ENCODE measurements at regions not wholly inside any gene's neighbourhood (a gene's known extent, or its start where the extent isn't known, plus 50 kb on each side); places are given as distances from the start of the nearest gene placed in this dataset.
"Not testable (repeated sequence)": the region's sequence is repeated elsewhere in the genome, so short reads cannot be mapped to it uniquely, and the experiment has no call there.

DNA sequence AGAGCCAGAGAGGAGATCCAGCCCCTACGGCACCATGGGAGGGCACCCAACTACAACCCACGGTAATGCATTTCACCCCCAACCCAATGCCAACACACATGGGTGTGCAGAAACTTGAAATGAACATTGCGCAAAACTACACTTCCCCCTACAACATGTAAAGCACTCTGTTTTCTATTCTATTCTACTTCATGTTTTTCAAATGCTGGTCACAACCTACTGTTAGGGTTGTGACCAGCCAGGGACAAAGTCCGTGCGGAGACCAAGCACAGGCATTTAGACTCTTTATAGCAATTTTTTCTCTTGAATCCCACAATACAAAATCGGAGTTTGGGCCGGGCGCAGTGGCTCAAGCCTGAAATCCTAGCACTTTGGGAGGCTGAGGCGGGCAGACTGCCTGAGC lies 90.6 kb downstream of the MRPL14 start:
- DNase-seq (ENCODE audit: low read depth), result no peak

DNA sequence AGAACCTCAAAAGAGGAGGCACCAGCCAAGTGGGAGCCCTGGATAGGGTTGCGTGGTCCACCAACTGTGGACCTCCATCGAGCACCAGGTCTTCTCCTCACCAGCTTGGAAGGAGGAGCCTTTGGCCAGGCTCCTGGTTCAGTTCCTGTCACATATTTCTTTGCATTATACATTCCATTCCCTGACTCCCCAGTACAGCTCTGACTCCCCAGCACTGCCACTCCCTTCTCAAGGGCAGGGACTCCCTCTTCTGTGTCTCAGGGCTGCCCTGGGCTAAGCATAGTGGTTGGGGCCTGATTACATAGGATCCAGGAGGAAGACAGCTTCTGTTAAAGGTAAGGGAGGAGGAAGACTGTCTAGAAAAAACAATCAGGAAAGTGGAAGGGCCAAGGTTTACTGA lies 91.1 kb downstream of the MRPL14 start:
- DNase-seq (ENCODE audit: low read depth), result no peak

DNA sequence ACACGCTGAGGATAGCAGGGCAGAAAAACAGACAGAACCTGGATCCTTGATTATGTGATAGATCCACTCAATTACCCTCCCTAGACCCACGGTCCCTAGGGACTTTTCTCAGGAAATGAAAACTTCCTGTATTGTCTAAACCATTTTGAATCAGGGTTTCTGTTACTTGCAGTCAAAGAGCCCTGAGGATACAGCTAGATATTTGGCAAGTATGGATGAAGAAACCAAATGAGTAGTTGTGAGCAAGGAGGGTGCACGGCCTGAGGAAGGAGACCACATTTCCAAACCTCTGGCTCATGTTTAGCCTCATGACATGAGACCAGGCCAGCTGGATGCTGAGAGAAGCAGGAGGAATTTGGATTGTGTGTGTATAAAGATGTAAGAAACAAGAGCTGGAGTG lies 91.6 kb downstream of the MRPL14 start:
- DNase-seq (ENCODE audit: low read depth), result no peak

DNA sequence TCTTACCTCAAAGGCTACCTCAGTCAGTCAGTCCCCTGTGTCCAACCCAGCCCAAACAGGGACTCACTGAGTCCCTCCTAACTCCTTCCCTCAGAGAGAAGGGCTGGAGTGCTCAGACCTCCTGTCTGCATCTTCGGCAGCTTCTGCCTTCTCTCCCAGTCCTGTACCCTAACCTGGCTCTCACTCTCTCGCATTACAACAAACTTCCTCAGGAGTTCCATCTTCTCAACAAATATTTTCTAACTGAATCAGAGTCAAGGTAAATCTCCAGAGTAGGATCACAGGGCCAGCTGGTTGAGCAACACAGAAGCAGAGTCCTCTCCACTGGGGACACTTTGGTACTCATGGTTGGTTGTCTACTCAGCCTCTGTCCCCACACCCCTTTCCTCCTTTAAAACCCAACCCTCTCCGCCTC lies 92.3 kb downstream of the MRPL14 start:
- no peak for DNase-seq (ENCODE audit: low read depth)

DNA sequence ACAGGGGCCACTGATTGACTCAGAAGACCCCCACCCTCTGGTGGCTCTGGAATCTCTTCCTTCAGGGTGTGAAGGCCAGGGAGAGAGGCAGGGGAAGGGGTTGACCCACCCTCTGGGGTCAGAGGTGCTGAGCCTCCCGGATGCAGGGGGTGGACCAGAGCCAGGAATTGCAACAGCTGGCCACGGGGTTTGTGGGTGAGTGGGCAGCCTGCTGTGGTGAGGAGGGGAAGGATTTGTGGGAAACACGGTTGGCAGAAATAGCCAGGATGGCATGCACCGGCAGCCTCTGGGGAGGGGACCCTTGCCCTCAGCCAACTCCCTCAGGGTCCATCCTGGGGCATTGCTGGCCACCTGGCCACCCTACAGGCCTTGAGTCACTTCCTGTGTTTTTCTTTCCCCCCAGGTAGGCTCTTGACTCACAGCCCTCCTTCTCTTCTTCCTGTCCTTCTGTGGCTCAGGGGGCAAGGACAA lies 92.8 kb downstream of the MRPL14 start:
- no peak for DNase-seq (ENCODE audit: low read depth)

DNA sequence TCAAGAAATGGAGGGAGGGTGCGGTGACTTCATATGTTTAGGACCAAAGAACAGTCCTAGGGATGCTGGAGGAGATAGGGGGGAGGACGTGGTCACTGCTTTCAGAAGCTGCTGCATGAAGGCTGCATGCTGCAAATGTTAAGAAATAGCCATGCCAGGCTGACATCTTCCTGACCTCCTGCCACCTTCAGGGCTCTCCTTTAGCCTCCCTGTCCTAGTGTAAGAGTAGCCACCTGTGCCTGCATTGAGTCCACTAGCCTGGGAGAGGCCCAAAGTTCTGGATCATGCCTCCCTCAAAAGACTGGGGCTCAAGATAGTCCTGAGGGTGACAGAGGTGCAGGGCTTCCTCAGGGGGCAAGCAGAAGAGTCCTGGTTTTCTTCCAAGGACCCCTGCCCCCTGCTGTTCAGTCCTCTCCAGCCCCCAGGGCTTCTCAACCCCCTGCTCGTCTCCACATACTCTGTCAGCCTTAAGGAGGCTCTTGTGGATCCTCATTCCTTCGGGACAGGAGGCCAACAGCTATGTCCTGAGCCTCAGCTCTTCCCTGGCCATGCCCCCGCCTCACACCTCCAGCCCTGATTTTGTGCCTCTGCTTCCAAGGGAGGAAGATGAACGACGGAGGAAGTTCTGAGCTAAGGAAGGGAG lies 96.3 kb downstream of the MRPL14 start:
- no peak for DNase-seq (ENCODE audit: low read depth)

DNA sequence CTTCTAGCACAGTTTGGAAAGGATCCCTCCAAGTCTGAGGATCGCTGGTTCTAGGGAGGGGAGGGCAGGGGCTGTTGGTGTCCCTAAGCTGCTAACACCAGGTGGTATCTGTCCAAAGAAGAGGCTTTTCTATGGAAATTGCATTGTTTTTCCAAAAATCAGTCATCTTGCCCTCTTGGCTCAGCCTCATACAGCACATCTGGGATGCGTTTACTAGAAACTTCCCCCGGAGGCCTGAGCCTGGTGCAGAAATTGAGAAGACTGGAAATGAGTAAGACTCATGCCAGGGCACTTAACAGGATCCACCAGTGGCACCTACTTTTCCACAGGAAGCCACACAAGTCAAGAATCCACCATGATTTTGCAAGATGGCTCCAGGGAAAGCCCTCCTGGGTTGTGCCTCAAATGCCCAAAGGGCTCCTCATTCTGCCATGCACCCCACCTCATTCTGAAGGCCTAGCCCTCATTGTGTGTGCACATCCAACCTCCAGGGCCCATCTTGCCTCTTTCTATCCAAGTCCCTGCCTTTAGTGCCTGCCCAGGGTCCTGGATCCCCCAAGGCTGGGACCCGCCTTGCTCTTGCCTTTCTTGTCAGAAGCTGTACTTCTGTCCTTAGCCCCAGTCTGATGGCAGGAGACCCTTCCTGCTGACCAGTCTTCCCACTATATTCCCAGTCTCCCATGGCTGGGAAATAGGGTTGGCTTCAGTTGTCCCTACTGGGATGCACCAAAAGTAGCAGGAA lies 97.6 kb downstream of the MRPL14 start:
- DNase-seq (ENCODE audit: low read depth), result no peak

DNA sequence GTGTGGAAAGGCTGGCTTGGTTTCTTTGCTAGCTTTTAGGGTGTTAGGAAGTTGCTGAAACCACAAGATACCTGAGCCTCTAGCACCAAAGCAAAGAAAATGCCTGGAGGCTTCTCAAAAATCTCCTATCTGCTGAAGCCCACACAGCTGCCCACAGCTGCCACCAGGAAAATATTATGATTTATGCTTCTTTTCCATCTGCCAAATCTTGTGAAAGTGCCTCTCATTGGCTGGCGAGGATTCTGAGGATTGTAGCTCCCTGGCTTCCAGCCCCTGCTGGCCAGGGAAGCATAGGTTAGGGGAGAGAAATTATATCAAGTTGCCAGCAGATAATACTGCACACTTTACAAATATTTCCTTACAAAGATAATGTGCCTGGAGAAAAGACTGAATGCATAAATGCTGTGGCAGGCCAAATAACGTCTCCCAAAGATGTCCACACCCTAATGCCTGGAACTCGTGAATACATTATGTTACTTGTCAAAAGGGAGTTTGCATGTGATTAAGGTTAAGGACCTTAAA lies 98.4 kb downstream of the MRPL14 start:
- DNase-seq (ENCODE audit: low read depth), result no peak

DNA sequence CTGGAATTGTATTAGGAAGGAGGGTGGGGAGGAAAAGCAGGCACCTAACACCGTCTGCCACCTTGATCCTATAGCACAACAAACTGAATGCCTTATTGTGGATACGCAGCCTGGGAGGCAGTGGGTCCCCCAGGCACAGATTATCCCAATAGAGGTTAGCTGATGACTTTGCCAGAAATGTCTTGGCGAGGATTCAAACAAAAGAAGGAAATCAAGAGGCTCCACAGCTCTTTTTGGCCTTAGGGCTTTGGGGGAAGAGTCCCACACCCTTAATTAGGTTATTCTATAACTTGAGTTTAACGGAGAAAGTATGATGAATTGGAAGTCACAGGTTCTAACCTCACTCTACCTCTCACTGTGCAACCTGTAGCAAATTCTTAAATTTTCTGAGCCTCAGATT lies 102.0 kb downstream of the MRPL14 start:
- DNase-seq (ENCODE audit: low read depth), result no peak

DNA sequence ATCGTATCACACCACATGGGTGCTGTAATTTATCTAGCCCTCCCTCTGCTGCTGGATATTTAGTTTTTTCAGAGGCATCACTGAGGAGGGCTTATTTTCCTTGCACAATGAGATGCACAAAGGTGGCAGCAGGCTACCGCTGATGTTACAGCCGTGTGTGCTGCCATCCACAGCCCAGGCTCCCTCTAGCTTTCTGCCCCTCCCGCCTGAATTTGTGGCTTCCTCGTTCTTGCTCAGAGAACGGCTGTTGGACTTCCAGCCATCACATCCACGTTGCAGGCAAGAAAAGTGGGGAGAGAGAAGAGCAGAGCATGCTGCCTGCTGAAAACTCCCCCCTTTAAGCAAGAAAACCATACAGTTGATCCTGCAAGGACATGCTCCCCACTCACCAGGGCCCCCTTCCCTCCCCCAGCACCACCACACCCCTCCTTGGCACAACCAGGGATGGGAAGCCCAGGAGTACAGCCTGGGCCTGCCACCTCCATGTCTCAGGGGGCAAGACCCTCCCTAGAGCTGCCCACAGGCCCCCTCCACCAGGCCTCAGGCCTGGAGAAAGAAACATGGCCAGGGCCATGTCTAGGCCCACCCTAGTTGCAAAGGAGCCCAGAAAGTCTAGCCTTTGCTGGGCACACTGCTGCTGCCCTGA lies 102.6 kb downstream of the MRPL14 start:
- DNase-seq (ENCODE audit: low read depth), result no peak

DNA sequence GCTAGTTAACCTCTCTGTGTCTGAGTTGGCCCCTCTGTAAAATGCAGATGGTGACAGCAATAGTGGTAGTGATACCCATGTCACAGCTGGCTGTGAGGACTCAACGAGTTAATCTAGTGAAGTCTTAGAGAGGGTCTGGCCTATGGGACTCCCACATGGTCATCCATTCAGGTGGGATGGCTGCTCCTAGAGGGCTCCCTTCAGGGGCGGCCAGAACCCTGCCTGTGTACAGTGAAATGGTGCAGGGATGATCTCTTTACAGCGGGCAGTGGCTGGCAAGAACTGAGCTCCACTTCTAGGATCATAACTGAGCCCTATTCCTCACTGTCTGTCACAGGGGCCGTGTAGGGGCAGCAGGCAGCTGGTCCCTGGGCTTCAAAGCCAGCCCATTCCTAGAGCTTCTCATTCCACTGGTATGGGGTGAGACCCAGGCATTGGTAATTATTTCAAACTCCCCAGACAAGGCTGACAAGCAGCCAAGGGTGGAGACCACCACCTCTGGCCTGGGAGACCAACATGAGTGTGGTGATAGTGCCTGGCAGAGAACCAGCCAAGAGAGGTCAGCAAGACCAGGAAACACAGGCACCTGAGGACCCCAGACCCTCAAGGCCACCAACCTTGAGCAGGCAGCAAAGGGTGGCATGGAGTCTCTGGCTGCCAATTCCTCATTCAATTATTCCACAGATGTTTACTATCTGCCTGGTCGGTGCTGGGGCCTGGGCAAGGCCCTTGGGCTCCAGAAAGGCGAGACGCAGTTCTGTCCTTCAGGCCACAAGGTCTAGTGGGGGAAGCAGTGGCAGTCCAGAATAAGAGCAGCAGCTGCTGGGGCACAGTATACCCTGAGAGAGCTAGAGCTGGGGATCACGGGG lies 103.4 kb downstream of the MRPL14 start:
- DNase-seq (ENCODE audit: low read depth), result no peak

DNA sequence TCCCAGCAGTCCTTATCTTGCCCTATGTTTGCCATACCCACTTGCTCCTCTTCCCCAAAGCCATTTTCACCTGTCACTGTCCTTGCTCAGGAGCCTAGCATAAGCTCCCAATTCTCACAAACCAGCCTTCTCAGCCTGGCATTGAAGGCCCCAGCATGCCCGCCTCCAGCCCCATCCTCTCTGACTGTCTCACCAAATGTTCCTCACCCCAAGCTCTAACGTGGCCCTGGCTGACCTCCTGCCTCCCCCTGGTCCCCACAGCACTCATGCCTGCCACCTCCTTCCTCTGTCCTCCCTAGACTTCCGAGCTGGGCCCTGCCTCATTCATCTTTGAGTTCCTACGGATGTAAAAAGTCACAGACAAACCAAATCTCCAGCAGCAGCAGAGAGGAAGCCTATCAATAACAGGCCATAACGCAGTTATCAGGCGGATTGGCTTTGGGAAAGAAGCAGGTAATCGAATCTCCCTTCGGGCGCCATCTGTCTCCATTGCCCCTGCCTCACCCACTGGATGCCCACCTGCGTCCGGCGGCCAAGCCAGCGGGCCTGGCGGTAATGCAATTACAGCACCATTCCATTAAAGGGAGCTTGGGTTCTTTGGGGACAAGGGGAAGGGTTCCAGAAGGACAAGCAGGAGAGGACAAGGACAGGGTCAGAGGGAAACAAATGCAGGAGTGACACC lies 104.4 kb downstream of the MRPL14 start:
- DNase-seq (ENCODE audit: low read depth), result no peak

DNA sequence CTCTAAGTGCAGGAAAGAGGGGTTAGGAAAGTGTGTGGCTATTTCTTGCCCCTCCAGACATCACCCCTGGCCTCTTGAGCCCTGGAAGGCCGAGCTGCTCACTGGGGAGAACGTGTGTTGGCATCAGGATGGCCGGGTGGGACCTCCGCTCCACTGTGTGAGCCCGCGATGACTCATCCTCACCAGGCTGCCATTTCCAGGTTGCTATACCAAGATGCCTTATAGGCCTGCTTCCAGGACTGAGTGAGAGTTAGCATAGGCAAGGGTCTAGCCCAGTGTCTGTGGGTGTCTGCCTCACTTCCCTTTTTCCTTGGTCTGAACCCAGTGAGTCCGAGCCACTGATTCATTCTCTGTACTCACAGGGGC lies 105.0 kb downstream of the MRPL14 start:
- no peak for DNase-seq (ENCODE audit: low read depth)

DNA sequence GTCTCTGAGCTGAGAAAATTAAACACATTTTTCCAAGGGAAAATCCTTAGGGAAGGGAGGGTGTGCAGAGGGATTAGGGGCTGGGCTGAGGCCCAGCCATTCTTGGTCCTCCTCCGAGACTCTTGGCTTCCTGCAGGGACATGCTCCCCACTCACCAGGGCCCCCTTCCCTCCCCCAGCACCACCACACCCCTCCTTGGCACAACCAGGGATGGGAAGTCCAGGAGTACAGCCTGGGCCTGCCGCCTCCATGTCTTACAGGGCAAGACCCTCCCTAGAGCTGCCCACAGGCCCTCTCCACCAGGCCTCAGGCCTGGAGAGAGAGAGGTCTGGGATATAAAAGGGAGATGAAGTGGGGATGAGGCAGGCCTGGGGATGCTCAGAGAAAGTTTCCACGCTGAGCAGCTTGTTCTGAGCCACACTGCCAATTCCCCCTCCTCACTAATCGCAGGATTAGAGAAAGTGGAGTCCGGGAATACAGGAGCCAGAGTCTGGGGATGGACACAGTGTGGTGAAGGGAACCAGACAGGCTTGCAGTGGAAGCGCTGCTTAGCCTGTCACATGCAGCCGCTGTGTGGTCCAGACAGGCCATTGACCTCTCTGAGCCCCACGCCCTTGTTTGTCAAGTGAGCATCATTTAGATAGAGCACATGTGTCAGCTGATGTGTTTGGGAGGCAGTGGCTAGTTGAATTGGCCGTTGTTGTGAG lies 105.5 kb downstream of the MRPL14 start:
- no peak for DNase-seq (ENCODE audit: low read depth)

DNA sequence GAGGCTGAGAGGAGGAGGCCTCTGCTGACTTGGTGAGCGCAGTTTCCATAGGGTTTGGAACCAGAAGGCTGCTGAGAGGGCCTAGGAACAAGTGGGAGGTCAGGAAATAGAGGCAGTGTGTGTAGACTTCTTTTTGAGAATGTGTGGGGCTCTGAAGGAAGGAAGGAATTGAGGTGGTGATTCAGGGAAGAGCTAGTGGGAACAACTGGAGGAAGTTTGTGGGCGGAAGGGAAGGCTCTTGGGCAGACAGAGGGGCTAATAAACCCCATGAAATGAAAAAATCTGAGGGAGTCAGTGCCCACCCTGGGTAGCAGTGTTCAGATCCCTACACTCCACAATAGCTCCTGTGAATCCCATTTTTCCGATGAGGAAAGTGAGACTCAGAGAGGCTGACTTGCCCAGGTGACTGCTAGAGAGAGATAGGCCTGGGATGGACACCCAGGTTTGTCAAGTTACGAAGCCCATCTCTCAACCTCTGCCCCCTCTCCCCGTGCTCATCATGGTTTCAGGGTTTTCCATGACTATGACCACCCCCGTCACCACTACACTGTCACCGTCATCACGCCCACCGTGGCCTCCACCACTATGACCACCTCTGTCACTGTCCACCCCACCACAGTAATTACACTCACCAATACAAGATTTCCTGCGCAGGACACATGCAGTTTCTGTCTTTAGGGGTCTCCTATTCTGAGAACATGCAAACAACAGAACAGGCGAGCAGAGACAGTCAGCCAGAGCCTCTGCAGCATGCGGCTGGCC lies 106.4 kb downstream of the MRPL14 start:
- DNase-seq (ENCODE audit: low read depth), result no peak

DNA sequence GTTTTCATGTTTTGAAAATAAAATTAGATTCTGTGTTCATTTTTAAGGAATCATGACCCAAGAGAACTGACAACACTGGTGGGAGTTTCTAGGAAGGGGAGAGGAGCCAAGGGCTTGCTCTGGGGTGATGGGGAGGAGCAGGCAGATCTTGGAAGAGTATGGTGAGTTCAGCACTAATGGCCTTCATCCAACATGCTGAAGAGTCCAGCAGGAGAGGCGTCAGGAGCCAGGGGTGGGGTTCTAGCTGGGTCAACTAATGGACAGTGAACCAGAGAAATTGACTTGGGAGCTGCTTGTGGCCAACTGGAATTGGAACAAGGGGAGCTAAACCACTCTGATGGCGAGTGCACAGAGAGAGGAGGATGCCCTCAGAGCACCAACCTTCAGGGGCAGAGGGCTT lies 107.1 kb downstream of the MRPL14 start:
- no peak for DNase-seq (ENCODE audit: low read depth)

DNA sequence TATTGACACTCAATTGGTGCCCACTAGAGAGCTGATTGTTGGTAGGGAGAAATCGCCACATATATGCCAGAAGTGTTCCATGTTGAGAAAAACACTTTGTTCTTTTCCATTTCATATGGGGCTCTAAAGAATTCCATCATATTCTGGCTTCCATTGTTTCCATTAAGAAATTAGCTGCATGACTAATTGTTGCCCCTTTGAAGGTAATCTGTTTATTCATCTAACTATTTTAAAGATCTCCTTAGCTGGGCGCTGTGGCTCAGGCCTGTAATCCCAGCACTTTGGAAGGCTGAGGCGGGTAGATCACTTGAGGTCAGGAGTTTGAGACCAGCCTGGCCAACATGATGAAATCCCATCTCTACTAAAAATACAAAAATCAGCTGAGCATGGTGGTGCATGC lies 109.9 kb downstream of the MRPL14 start:
- DNase-seq (ENCODE audit: low read depth), result not testable (repeated sequence)

DNA sequence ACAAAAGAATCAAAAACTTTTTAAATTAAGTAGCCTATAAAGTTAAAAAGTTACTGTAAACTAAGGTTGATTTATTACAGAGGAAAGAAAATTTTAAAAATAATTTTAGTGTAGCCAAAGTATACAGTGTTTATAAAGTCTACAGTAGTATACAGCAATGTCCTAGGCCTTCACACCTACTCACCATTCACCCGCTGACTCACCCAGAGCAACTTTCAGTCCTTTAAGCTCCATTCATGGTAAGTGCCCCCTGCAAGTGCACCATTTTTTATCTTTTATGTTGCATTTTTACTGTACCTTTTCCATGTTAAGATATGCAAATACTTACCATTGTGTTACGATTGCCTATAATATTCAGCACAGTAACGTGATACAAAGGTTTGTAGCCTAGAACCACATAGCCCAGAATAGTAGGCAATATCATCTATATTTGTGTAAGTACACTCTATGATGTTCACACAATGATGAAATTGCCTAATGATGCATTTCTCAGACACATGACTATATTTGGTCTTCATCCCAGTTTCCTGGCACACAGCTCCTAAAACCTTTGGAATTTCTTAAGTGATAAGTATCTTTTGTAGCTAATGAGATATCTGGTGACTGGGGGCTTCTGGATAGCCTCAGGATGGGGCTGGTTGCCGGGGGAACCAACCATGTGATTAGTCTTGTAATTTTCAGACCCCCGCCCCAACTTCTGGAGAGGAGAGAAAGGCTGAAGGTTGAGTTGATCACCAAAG lies 111.0 kb downstream of the MRPL14 start:
- no peak for DNase-seq (ENCODE audit: low read depth)

DNA sequence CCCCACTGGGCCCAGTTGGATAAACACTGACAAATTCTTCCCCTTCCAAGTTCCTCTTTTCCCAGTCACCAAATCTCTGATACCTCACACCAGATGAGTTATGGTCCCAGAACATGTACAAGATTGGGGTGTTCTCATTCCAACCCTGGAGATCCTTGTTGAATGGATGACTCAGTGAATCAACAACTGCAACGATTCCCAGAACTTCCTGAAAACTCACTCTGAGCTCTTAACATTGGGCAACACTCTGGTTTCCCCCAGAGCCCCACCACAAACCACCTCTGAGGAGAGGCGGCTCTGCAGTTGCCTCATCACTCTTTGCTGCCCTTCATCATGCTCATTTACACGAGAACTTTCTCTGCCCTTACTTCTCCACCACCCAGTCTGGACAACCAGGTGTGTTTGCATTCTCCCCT lies 115.2 kb downstream of the MRPL14 start:
- DNase-seq (ENCODE audit: low read depth), result no peak
